ENCODE measurements at regions not wholly inside any gene's neighbourhood (a gene's known extent, or its start where the extent isn't known, plus 50 kb on each side); places are given as distances from the start of the nearest gene placed in this dataset.

- Histone ChIP-seq H2AFZ (no peak overlapping the region), H3K36me3 (ENCODE audit: low read depth) (no peaks in the 10 kb centered on the region), H3K79me2 (ENCODE audit: low read depth) (no peaks in the 10 kb centered on the region), H3K9me3 (ENCODE audit: insufficient read depth, low read depth) (0 out of 2 replicates have a peak, but pooled peaks cover 5% of the 10 kb centered on the region), H3K27me3 (ENCODE audit: insufficient read depth, low read depth) (no peaks in the 10 kb centered on the region), H3K4me3 (no peak overlapping the region), H3K4me1 (replicated peaks; ENCODE audit: insufficient read depth) (no peaks in the 10 kb centered on the region), H3F3A (ENCODE audit: insufficient read depth, low read depth) (no peaks in the 10 kb centered on the region), H3K9me2 (ENCODE audit: insufficient read depth) (peaks cover 4% of the 10 kb centered on the region; the same call in 1 of the 2 replicates), H3K4me2 (no peak overlapping the region), H3K27ac (no peak overlapping the region), H4K20me1 (ENCODE audit: insufficient read depth) (no peaks in the 10 kb centered on the region)
- no TSS peak for BruUV-seq (replicated peaks)
- intact Hi-C loops (cut with micrococcal nuclease; ENCODE audit: unreplicated experiment) = no loop called here
- POLR2A ChIA-PET (ENCODE audit: unreplicated experiment) = no interaction called here
- CTCF ChIA-PET = no interaction called here
- TF ChIP-seq EZH2 (IDR thresholded peaks at IDR 0.05; ENCODE audit: low read depth) = no peak
- TF ChIP-seq CTCF (conservative IDR thresholded peaks at IDR 0.05) = no peak
- no peak for DNase-seq
Measured at GRCh38 chr2:122780251-122780650, 1024.8 kb downstream of the TSN start.

GRCh38 chr2:122794100-122794499 lies 1038.6 kb downstream of the TSN start:
- no TSS peak for BruUV-seq (replicated peaks)
- Histone ChIP-seq H3K4me3 (no peak overlapping the region), H3F3A (ENCODE audit: insufficient read depth, low read depth) (no peaks in the 10 kb centered on the region), H3K9me2 (ENCODE audit: insufficient read depth) (peaks cover under 1% of the 10 kb centered on the region; the same call in 1 of the 2 replicates), H3K79me2 (ENCODE audit: low read depth) (no peaks in the 10 kb centered on the region), H3K4me2 (no peak overlapping the region), H3K27me3 (ENCODE audit: insufficient read depth, low read depth) (no peaks in the 10 kb centered on the region), H3K27ac (no peak overlapping the region), H3K36me3 (ENCODE audit: low read depth) (no peaks in the 10 kb centered on the region), H4K20me1 (ENCODE audit: insufficient read depth) (no peaks in the 10 kb centered on the region), H3K4me1 (replicated peaks; ENCODE audit: insufficient read depth) (no peaks in the 10 kb centered on the region), H3K9me3 (ENCODE audit: insufficient read depth, low read depth) (no peaks in the 10 kb centered on the region; the same call in 1 of the 2 replicates), H2AFZ (no peak overlapping the region)
- ChIA-PET CTCF (no interaction called here), POLR2A (ENCODE audit: unreplicated experiment) (no interaction called here)
- TF ChIP-seq CTCF (conservative IDR thresholded peaks at IDR 0.05) (no peak), EZH2 (IDR thresholded peaks at IDR 0.05; ENCODE audit: low read depth) (no peak)
- intact Hi-C loops (cut with micrococcal nuclease; ENCODE audit: unreplicated experiment) = no loop called here
- no peak for DNase-seq

GRCh38 chr2:122795763-122796162 lies 1040.3 kb downstream of the TSN start:
- no peaks in the 10 kb centered on the region for H3F3A ChIP-seq (ENCODE audit: insufficient read depth, low read depth)
- H3K4me3 ChIP-seq = no peak overlapping the region
- no peaks in the 10 kb centered on the region for H3K79me2 ChIP-seq (ENCODE audit: low read depth)
- H4K20me1 ChIP-seq (ENCODE audit: insufficient read depth) = no peaks in the 10 kb centered on the region
- H3K9me3 ChIP-seq (ENCODE audit: insufficient read depth, low read depth) = no peaks in the 10 kb centered on the region; the same call in 1 of the 2 replicates
- no peaks in the 10 kb centered on the region for H3K4me1 ChIP-seq (replicated peaks; ENCODE audit: insufficient read depth)
- no peaks in the 10 kb centered on the region for H3K36me3 ChIP-seq (ENCODE audit: low read depth)
- H3K27ac ChIP-seq = no peak overlapping the region
- no peak for TF ChIP-seq CTCF (conservative IDR thresholded peaks at IDR 0.05)
- H3K9me2 ChIP-seq (ENCODE audit: insufficient read depth) = peaks cover 3% of the 10 kb centered on the region; the same call in 1 of the 2 replicates
- H3K27me3 ChIP-seq (ENCODE audit: insufficient read depth, low read depth) = no peaks in the 10 kb centered on the region
- H3K4me2 ChIP-seq = no peak overlapping the region
- CTCF ChIA-PET = no interaction called here
- intact Hi-C loops (cut with micrococcal nuclease; ENCODE audit: unreplicated experiment) = no loop called here
- BruUV-seq (replicated peaks) = no TSS peak
- DNase-seq = no peak
- no peak overlapping the region for H2AFZ ChIP-seq
- POLR2A ChIA-PET (ENCODE audit: unreplicated experiment) = no interaction called here

All from PC-9 (cell line).